Nucleus accumbens (tissue), 56 donors: ENCODE measurements at regions not wholly inside any gene's neighbourhood (a gene's known extent, or its start where the extent isn't known, plus 50 kb on each side); places are given as distances from the start of the nearest gene placed in this dataset.
A peak's percentile ranks its signal among the peaks of the same experiment; 100 is the strongest.

Source experiments
- DNase-seq, 56 donors: peaks; one replicate each; lab custom pipeline; 2025; lab: John Stamatoyannopoulos, UW

- DNase-seq: no peak
Observed at GRCh38 chr3:74426571-74426970, 187.9 kb downstream of the CNTN3 start.

GRCh38 chr3:74423867-74424266 is 190.6 kb downstream of the CNTN3 start:
- peak in 1 of 56 donors; percentile 1 for DNase-seq

- no peak for DNase-seq
Observed at GRCh38 chr3:74420538-74421124, 193.8 kb downstream of the CNTN3 start.

- no peak for DNase-seq
Observed at GRCh38 chr3:74415731-74416130, 198.7 kb downstream of the CNTN3 start.

- DNase-seq: no peak
Observed at GRCh38 chr3:74413547-74414241, 200.8 kb downstream of the CNTN3 start.

- DNase-seq: no peak
Observed at GRCh38 chr3:74410276-74410941, 204.1 kb downstream of the CNTN3 start.

- no peak for DNase-seq
Observed at GRCh38 chr3:74409066-74409465, 205.4 kb downstream of the CNTN3 start.

- DNase-seq: no peak
Observed at GRCh38 chr3:74403307-74403706, 211.2 kb downstream of the CNTN3 start.

- DNase-seq: no peak
Observed at GRCh38 chr3:74402821-74403220, 211.6 kb downstream of the CNTN3 start.

GRCh38 chr3:74393426-74393825 is 221.0 kb downstream of the CNTN3 start:
- no peak for DNase-seq

- DNase-seq: no peak
Observed at GRCh38 chr3:74390121-74390877, 224.2 kb downstream of the CNTN3 start.

- DNase-seq: no peak
Observed at GRCh38 chr3:74387111-74387735, 227.2 kb downstream of the CNTN3 start.

GRCh38 chr3:74384159-74384558 is 230.3 kb downstream of the CNTN3 start:
- DNase-seq: no peak

GRCh38 chr3:74377669-74378068 is 236.8 kb downstream of the CNTN3 start:
- DNase-seq: no peak

GRCh38 chr3:74376323-74376722 is 238.1 kb downstream of the CNTN3 start:
- DNase-seq: peak in 1 of 56 donors; percentile 5

- no peak for DNase-seq
Observed at GRCh38 chr3:74375653-74376052, 238.8 kb downstream of the CNTN3 start.

GRCh38 chr3:74372743-74373142 is 241.7 kb downstream of the CNTN3 start:
- DNase-seq: no peak

- no peak for DNase-seq
Observed at GRCh38 chr3:74370342-74370741, 244.1 kb downstream of the CNTN3 start.

- no peak for DNase-seq
Observed at GRCh38 chr3:74366331-74366730, 248.1 kb downstream of the CNTN3 start.

- DNase-seq: no peak
Observed at GRCh38 chr3:74363346-74363745, 251.1 kb downstream of the CNTN3 start.

- DNase-seq: no peak
Observed at GRCh38 chr3:74360406-74360805, 254.1 kb downstream of the CNTN3 start.
